GM12864 (cell line): ENCODE measurements at regions not wholly inside any gene's neighbourhood (a gene's known extent, or its start where the extent isn't known, plus 50 kb on each side); places are given as distances from the start of the nearest gene placed in this dataset.
"Not testable (repeated sequence)": the region's sequence is repeated elsewhere in the genome, so short reads cannot be mapped to it uniquely, and the experiment has no call there.

Source experiments
- DNase-seq: peaks from one replicate; pipeline ENCODE4 v3.0.0-alpha.2; 2011; ENCODE audit warnings: low read depth
- H3K4me3 ChIP-seq: 2 replicates; pipeline ENCODE4 v1.5.1; 2011; ENCODE audit warnings: mild to moderate bottlenecking, low read depth, low read length, control low read depth
- TF ChIP-seq, protein P1 (sequence below): IDR thresholded peaks from 2 replicates; pipeline ENCODE4 v1.5.1; 2011; ENCODE audit warnings: low read depth, mild to moderate bottlenecking, moderate library complexity, low read length, control low read depth, inconsistent platforms; ENCODE audit errors: missing control alignments

GRCh38 chr4:183011213-183011907, 87.7 kb upstream of the WWC2 start:
- no peak for DNase-seq
- H3K4me3 ChIP-seq = no peak overlapping the region
- TF ChIP-seq, protein P1, sequence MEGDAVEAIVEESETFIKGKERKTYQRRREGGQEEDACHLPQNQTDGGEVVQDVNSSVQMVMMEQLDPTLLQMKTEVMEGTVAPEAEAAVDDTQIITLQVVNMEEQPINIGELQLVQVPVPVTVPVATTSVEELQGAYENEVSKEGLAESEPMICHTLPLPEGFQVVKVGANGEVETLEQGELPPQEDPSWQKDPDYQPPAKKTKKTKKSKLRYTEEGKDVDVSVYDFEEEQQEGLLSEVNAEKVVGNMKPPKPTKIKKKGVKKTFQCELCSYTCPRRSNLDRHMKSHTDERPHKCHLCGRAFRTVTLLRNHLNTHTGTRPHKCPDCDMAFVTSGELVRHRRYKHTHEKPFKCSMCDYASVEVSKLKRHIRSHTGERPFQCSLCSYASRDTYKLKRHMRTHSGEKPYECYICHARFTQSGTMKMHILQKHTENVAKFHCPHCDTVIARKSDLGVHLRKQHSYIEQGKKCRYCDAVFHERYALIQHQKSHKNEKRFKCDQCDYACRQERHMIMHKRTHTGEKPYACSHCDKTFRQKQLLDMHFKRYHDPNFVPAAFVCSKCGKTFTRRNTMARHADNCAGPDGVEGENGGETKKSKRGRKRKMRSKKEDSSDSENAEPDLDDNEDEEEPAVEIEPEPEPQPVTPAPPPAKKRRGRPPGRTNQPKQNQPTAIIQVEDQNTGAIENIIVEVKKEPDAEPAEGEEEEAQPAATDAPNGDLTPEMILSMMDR = no peak

- H3K4me3 ChIP-seq = no peak overlapping the region
- TF ChIP-seq, protein P1 = no peak
- no peak for DNase-seq
These were observed 90.6 kb upstream of the WWC2 start for GRCh38 chr4:183008492-183008891.

GRCh38 chr4:183004370-183004769, 87.2 kb upstream of the DCTD start:
- H3K4me3 ChIP-seq, DNase-seq: not testable (repeated sequence)

GRCh38 chr4:182994171-182994570, 77.0 kb upstream of the DCTD start:
- TF ChIP-seq, protein P1 = no peak
- no peak overlapping the region for H3K4me3 ChIP-seq
- no peak for DNase-seq

- H3K4me3 ChIP-seq = no peak overlapping the region
- TF ChIP-seq, protein P1 = no peak
- DNase-seq = peak; percentile 37
These were observed 61.1 kb upstream of the DCTD start for GRCh38 chr4:182978152-182978827.

GRCh38 chr4:182975806-182976205, 58.6 kb upstream of the DCTD start:
- no peak for DNase-seq
- no peak overlapping the region for H3K4me3 ChIP-seq
- TF ChIP-seq, protein P1 = no peak

DNA sequence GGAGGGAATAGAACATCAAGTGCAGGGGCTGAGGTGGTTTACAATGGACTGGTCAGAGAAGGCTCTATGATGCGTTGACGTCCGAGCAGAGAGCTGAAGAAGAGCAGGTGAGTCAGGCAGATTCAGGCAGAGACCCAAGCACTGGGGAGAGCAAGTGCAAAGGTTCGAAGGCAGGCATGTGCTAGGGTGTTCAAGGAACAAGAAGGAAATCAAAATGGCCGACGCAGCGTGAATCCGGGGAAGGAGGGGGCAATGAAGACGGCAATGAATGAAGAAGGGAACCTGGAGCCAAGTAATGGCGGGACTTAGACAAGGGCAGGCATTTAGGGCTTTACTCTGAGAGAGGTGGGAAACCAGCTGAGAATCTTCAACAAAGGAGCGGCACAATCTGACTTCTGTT, 56.8 kb upstream of the DCTD start:
- no peak overlapping the region for H3K4me3 ChIP-seq
- DNase-seq = no peak
- TF ChIP-seq, protein P1 = no peak
